CD4-positive, alpha-beta T cell treated with Interleukin-15 for 1 hour (primary cell): ENCODE measurements at regions not wholly inside any gene's neighbourhood (a gene's known extent, or its start where the extent isn't known, plus 50 kb on each side); places are given as distances from the start of the nearest gene placed in this dataset.
"Not testable (repeated sequence)": the region's sequence is repeated elsewhere in the genome, so short reads cannot be mapped to it uniquely, and the experiment has no call there.

Source experiments
- DNase-seq: peaks from one replicate; pipeline ENCODE4 v3.0.0-alpha.2; 2020

DNA sequence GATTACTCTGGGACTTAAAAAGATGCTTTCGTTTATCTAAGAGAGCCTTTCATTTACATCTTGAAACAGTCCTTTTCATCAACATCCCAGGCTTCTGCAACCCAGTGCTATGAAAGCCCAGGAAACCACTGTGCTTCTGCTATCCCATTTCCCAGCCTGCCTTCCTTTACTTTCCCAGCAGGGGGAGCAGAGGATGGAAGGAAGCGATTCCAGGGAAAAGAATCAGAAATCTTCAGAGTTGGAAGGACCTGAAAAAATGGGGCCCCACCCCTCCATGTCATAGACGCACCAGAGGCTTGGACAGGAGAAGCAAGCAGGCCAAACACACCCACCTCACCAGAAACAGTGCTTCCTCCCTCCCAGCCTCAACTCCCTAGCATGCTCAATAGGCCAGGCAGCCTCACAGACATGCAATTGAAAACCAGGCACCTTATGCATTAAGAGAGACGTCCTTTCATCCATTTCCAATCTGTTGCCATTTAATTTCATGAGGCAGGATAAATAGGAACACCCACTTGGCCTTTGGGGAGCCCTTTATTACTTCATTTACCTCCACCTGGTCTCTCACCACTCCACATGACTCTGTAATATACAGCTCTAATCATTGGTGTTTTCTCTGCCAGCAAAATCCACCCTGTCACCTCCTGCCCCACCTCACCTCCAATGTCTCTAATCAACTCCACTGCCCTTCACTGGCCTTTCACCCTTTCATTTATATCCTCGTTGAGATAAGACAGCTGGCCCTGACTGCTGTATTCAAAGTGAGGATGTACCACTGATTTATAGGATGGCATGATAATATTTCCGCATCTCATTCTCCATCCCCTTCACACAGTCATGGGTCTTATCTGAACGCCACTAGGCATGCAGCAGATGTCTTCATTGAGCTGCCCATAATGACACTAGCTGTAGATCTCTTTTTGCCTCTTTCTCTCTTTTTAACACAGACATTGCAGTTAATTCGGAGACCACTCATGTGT, 583.9 kb downstream of the NTRK3 start:
- no peak for DNase-seq

DNA sequence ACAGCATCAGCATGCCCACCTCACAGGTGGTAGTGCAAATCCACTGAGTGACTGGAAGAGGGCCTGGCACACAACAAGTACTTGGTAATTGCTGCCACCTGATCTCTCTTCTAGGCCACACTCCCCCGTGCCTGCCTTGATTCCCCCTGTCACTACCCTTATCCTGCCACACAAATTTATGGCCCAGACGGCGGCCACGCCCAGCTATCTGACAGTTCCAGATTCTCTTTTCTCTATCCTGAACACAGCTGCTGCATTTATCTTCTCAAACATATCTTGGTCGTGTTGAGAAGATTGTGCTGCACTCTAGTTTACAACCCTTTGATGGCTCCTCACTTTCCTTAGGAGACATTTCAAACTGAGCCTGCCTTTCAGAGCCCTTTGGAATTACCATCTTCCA, 585.2 kb downstream of the NTRK3 start:
- no peak for DNase-seq

- no peak for DNase-seq
Observed at GRCh38 chr15:87669846-87670245, 586.7 kb downstream of the NTRK3 start.

DNA sequence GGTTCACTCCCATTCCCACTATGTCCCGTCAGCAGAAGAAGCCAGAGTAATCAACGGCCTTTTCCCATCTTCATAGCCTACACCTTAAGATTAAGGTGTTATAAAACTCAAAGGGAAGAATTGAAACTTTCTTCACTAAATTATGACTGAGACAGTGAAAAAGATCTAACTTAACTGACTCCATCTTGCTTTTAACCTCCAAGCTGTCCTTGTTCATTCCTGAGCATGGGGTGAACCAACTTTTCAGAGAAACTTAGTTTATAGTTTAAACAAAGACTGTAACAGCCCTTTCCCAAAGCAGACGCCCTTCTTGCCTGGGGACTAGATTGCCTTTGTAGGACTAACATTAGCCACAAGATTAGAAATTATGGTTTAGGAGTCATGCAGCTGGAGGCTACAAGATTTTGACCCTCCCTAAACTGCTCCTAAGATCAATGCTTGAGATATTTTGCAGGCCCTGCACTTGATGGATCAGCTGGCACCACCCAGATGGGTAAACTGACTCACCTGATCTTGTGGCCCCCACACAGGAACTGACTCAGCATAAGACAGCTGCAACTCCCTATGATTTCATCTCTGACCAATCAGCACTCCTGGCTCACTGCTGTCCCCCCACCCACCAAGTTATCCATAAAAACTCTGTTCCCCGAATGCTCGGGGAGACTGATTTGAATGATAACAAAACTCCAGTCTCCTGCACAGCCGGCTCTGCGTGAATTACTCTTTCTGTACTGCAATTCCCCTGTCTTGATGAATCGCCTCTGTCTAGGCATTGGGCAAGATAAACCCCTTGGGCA, 587.6 kb downstream of the NTRK3 start:
- DNase-seq = not testable (repeated sequence)

GRCh38 chr15:87667643-87668042, 588.9 kb downstream of the NTRK3 start:
- no peak for DNase-seq

DNA sequence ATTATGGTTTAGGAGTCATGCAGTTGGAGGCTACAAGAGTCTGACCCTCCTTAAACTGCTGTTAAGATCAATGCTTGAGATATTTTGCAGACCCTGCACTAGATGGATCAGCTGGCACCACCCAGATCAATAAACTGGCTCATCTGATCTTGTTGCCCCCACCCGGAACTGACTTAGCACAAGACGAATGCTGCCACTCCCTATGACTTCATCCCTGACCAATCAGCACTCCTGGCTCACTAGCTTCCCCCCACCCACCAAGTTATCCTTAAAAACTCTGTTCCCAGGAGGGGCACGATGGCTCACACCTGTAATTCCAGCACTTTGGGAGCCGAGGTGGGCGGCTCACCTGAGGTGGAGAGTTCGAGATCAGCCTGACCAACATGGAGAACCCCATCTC, 594.0 kb downstream of the NTRK3 start:
- DNase-seq = no peak

- DNase-seq = no peak
Observed at GRCh38 chr15:87661454-87662355, 594.8 kb downstream of the NTRK3 start.

DNA sequence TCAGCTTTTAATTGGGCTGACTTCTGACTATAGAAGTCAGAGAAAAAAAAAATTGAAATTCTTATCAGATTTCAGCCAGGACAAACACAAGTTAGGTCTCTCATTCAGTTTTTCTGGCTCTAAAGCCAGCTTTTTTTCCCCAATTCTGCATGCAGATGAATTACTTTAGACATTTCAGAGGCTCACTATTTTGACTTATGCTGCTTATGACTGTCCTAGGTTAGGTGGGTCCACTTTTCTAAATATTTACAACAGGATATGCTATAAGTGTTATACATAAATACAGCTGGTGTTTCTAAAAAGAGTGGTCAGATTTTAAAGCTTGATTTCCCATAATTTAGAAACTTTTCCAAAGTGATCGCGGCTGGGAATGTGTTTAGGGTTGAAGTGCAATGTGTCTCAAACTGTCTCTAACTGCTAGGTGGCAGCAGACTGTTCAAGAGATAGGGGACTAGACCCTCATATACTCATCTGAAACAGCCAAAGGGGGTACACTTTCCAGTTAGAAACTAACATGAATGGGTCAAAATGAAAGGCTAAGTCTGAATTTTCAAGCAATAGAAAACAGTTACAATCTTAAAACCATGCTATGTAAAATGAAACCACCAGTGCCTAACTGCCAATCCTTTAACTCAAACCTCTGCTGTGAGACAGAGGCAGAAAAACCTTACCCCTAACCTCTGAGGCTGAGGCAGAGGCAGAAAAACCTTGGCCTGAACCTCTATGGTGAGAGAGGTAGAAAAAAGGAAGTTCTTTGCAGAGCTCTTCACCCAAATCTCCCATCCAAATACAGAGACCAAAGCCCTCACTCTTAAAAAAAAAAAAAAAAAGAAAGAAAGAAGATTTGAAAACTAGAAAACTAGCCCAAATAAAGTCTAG, 596.0 kb downstream of the NTRK3 start:
- no peak for DNase-seq

- DNase-seq = no peak
Observed at GRCh38 chr15:87656372-87656771, 600.2 kb downstream of the NTRK3 start.

- DNase-seq = no peak
Observed at GRCh38 chr15:87653646-87654045, 602.9 kb downstream of the NTRK3 start.

GRCh38 chr15:87649175-87649574, 607.4 kb downstream of the NTRK3 start:
- no peak for DNase-seq

DNA sequence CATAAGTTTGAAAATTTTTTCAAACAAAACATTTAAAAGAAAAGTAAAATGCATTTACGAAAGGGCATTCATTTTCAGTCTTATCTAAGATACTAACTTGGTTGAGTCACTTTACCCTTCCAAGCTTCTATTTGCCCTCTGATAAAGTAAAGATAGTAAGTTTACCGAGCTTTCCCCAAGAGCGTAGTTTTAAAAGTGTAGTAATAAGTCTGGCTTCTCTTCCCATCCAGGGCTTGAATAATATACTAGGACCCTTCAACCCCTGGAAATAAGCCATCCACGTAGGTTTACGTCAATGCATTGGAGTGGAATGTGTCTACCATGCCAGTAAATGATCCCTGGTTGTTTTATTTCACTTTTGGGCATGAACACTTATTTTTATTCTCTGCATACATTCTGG, 608.3 kb downstream of the NTRK3 start:
- DNase-seq = no peak

DNA sequence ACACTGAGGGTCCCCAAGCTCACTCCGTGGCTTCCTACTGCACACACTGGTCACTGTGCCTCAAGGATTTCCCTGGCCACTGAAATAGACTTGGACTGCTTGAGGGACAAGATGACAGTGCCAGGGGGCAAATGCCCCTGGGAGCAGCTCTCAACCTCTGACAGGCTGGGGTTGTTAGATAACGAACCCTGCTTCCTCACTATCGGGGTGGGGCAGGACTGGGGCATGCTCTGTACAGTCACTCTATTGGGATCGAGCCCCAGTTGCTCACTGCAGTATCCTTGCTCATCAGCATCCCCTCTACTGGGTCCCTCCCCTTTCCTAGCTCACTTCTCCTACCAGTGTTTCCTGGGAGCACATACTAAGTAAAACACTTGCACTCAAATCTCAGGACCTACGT, 610.8 kb downstream of the NTRK3 start:
- DNase-seq = no peak

DNA sequence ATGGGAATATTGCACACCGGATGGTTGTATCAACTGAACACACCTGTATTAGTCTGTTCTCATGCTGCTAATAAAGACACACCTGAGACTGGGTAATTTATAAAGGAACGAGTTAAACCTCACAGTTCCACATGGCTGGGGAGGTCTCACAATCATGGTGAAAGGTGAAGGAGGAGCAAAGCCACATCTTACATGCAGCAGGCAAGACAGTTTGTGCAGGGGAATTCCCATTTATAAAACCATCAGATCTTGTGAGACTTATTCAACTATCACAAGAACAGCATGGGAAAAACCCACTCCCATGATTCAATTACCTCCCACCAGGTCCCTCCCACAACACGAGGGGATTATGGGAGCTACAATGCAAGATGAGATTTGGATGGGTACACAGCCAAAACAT, 613.5 kb downstream of the NTRK3 start:
- DNase-seq = not testable (repeated sequence)

DNA sequence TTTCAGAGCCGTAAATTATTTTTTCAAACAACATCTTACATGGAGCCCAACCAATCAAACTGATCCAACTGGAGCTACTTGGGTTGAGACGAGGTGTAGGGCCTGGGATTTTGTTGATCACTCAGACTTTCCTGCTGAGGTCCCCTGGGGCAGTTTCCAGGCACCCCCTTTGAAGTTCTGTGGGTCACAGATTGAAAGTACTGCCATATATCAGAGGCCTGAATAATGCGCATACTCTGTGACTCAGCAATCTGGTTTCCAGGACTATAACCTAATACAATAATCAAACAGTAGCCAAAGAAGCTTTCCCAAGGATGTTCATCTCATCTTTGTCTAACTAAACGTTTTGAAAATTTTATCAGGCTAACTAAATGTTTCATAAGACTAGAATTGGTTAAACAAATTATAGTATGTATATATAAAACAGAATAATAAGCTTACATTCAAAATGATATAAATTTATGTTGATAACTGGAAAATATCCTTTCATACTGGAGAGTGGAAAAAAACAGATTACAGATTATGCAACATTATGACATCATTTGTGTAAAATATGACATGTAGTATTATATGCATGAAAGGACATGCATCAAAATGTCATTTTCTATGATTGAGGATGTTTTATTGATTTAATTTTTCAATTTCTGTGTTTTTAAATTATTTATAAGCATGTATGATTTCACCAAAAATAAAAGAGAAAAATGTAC, 617.1 kb downstream of the NTRK3 start:
- no peak for DNase-seq

GRCh38 chr15:87638554-87639083, 617.9 kb downstream of the NTRK3 start:
- DNase-seq = no peak

DNA sequence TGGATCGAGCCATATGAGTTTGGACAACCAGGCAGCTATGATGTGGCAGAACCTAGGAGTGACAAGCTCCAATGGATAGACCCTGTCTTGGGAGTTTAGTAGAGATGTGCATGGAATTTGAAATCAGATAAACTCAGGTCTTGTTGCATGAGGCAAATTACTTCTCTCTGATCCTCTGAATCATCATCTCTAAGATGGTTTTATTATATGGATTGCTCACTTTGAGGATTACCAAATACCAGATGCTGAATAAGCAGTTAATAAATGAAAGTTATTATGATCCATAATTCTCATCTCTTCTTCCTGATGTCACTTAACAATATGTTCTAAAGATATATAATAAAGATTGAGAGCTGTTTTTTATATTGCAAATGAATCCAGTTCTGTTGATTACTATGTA, 622.2 kb downstream of the NTRK3 start:
- DNase-seq = no peak

GRCh38 chr15:87633525-87633924, 623.0 kb downstream of the NTRK3 start:
- no peak for DNase-seq

GRCh38 chr15:87632364-87632763, 624.2 kb downstream of the NTRK3 start:
- DNase-seq = no peak

DNA sequence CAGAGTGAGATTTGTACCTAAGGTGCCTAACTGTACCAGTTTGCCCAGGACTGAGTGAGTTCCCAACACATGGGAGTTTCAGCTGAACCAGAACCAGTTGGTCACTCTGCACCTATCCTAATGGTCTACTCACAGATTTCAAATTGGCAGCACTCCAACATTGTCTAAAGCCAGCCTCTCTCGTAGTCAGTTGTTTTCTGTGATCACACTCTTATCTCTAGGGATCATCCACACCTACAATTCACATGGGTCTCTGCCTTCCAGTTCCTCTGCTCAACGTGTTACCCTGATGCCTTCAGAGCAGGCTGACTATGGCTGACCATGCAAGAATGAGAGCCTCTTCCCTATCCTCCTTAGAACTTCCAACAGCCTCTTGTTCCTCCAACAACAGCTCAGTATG, 624.8 kb downstream of the NTRK3 start:
- DNase-seq = no peak

DNA sequence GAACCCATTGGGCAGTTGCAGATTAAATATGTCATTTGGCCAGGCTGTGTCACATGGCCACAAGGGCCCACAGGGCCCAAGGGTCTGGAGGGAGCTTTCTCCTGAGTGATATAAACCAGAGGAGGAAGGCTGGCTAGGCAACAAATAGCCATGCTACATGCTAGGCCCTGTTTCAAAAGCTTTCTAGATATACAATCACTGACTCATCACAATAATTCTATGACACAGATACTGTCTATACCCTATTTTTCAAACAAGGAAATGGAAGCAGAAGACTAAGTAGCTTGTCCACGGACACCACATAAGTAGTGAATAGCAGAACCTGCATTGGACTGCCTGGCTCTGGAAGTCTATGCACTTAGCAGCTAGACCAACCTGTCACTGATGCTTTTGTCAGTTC, 625.4 kb downstream of the NTRK3 start:
- DNase-seq = no peak
